A673 (cell line): ENCODE measurements at regions not wholly inside any gene's neighbourhood (a gene's known extent, or its start where the extent isn't known, plus 50 kb on each side); places are given as distances from the start of the nearest gene placed in this dataset.
"Not testable (repeated sequence)": the region's sequence is repeated elsewhere in the genome, so short reads cannot be mapped to it uniquely, and the experiment has no call there.

Experiments
- CTCF ChIP-seq: fragments of 300-800, 200-600 bp; sonication (generic); conservative IDR thresholded peaks from 2 replicates; pipeline ENCODE4 v1.5.1; 2017; ENCODE audit warnings: low read depth, mild to moderate bottlenecking, antibody characterized with exemption, low read length, moderate library complexity, mixed read lengths
- EZH2 ChIP-seq: fragments of 200-600 bp; sonication (generic); IDR thresholded peaks from 2 replicates; pipeline ENCODE4 v1.6.1; 2017; ENCODE audit warnings: borderline replicate concordance, low read depth, mild to moderate bottlenecking, mixed read lengths, antibody characterized with exemption, low read length; ENCODE audit not compliant: poor library complexity, severe bottlenecking

GRCh38 chr3:198122184-198122583 lies 162.2 kb downstream of the LMLN start:
- TF ChIP-seq CTCF, EZH2: not testable (repeated sequence)
